Ishikawa (cell line): ENCODE measurements at regions not wholly inside any gene's neighbourhood (a gene's known extent, or its start where the extent isn't known, plus 50 kb on each side); places are given as distances from the start of the nearest gene placed in this dataset.

Source experiments
- CEBPB ChIP-seq: IDR thresholded peaks from 2 replicates; pipeline ENCODE4 v1.6.1; 2012
- CREB1 ChIP-seq: IDR thresholded peaks from 2 replicates; pipeline ENCODE4 v1.6.1; 2012; ENCODE audit warnings: low read depth
- EGR1 ChIP-seq: IDR thresholded peaks from 2 replicates; pipeline ENCODE4 v1.6.1; 2012
- EP300 ChIP-seq: IDR thresholded peaks from 2 replicates; pipeline ENCODE4 v1.6.1; 2012; ENCODE audit warnings: borderline replicate concordance
- FOXM1 ChIP-seq: IDR thresholded peaks from 2 replicates; pipeline ENCODE4 v1.6.1; 2012; ENCODE audit warnings: low read depth, borderline replicate concordance
- NFIC ChIP-seq: IDR thresholded peaks from 2 replicates; pipeline ENCODE4 v1.6.1; 2012
- RAD21 ChIP-seq: IDR thresholded peaks from 2 replicates; pipeline ENCODE4 v1.6.1; 2012; ENCODE audit warnings: low read depth
- TAF1 ChIP-seq: IDR thresholded peaks from 2 replicates; pipeline ENCODE4 v1.6.1; 2012; ENCODE audit warnings: low read depth, mild to moderate bottlenecking
- TCF12 ChIP-seq: IDR thresholded peaks from 2 replicates; pipeline ENCODE4 v1.6.1; 2012; ENCODE audit warnings: low read depth
- TEAD4 ChIP-seq: IDR thresholded peaks from 2 replicates; pipeline ENCODE4 v1.6.1; 2012
- YY1 ChIP-seq: IDR thresholded peaks from 2 replicates; pipeline ENCODE4 v1.6.1; 2012; ENCODE audit warnings: low read depth
- ZBTB7A ChIP-seq: IDR thresholded peaks from 2 replicates; pipeline ENCODE4 v1.6.1; 2012; ENCODE audit warnings: low read depth
- TF ChIP-seq, protein P1 (sequence below): IDR thresholded peaks from 2 replicates; pipeline ENCODE4 v1.6.1; 2012
- TF ChIP-seq, protein P2 (sequence below): IDR thresholded peaks from 2 replicates; pipeline ENCODE4 v1.6.1; 2012
- TF ChIP-seq, protein P3 (sequence below): IDR thresholded peaks from 2 replicates; pipeline ENCODE4 v1.6.1; 2012; ENCODE audit warnings: low read depth, mild to moderate bottlenecking

DNA sequence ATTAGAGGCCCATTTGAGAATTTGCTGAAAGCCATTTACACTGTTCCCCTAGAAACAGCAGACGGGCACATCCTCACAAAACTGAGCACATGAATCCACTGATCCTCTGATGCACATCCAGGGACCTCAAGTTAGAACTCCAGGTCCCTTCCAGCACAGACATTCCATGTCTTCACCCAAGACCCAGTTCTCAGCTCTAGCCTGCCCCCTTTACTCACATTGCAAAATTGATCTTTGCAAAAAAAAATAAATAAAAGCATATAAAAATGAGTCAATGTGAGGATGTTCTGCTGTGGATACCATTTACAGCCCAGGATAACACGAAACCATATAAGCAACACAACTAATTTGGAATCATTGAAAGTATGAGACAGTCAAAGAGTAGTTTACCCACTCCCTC lies 458.2 kb upstream of the JARID2 start:
- TF ChIP-seq EP300: no peak
- no peak for TF ChIP-seq RAD21
- TF ChIP-seq NFIC: no peak
- TF ChIP-seq ZBTB7A: no peak
- TF ChIP-seq FOXM1: no peak
- no peak for TF ChIP-seq CREB1
- TF ChIP-seq, protein P1, sequence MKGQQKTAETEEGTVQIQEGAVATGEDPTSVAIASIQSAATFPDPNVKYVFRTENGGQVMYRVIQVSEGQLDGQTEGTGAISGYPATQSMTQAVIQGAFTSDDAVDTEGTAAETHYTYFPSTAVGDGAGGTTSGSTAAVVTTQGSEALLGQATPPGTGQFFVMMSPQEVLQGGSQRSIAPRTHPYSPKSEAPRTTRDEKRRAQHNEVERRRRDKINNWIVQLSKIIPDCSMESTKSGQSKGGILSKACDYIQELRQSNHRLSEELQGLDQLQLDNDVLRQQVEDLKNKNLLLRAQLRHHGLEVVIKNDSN: no peak
- TF ChIP-seq TCF12: no peak
- TF ChIP-seq, protein P2, sequence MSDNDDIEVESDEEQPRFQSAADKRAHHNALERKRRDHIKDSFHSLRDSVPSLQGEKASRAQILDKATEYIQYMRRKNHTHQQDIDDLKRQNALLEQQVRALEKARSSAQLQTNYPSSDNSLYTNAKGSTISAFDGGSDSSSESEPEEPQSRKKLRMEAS: no peak
- TF ChIP-seq CEBPB: no peak
- TF ChIP-seq, protein P3, sequence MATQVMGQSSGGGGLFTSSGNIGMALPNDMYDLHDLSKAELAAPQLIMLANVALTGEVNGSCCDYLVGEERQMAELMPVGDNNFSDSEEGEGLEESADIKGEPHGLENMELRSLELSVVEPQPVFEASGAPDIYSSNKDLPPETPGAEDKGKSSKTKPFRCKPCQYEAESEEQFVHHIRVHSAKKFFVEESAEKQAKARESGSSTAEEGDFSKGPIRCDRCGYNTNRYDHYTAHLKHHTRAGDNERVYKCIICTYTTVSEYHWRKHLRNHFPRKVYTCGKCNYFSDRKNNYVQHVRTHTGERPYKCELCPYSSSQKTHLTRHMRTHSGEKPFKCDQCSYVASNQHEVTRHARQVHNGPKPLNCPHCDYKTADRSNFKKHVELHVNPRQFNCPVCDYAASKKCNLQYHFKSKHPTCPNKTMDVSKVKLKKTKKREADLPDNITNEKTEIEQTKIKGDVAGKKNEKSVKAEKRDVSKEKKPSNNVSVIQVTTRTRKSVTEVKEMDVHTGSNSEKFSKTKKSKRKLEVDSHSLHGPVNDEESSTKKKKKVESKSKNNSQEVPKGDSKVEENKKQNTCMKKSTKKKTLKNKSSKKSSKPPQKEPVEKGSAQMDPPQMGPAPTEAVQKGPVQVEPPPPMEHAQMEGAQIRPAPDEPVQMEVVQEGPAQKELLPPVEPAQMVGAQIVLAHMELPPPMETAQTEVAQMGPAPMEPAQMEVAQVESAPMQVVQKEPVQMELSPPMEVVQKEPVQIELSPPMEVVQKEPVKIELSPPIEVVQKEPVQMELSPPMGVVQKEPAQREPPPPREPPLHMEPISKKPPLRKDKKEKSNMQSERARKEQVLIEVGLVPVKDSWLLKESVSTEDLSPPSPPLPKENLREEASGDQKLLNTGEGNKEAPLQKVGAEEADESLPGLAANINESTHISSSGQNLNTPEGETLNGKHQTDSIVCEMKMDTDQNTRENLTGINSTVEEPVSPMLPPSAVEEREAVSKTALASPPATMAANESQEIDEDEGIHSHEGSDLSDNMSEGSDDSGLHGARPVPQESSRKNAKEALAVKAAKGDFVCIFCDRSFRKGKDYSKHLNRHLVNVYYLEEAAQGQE: no peak
- TF ChIP-seq TEAD4: no peak
- no peak for TF ChIP-seq YY1
- TF ChIP-seq TAF1: no peak
- TF ChIP-seq EGR1: no peak

DNA sequence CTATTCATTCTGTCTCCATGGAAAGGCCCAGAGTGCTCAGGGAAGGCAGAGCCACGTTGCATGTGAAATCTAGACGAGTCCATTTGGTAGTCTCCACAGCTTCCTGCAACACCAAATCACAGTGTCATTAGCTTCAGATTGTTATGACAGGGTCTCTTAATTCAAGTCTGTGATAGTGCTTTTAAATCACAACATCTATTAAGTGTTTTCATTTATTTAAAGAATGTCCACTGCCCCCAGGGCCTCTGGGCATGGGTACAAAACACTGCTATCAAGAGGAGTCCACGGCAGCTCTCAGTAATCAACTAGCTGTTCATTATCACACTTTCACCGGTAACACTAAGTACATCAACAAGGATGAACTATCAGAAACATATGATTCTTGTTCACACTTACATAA lies 455.9 kb upstream of the JARID2 start:
- TF ChIP-seq, protein P1: no peak
- TF ChIP-seq, protein P2: no peak
- no peak for TF ChIP-seq EGR1
- TF ChIP-seq YY1: no peak
- TF ChIP-seq, protein P3: no peak
- no peak for TF ChIP-seq NFIC
- no peak for TF ChIP-seq EP300

DNA sequence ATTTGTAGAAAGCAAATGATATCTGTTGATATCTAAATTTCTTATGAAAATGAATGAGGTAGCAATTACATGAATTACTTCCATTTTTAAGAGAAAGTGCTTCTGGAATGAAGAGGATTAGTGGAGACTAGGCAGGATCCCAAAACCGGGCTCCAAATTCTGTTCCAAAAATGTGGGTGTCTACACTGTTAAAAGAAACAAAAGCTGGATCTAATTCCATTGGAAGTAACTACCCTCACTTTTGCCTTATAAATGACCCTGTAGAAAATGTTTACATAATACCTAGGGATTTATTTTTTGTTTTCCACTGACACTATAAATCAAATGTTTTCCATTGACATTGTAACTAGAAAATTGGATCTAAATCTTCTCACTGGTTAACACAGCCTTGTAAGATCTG lies 454.9 kb upstream of the JARID2 start:
- no peak for TF ChIP-seq TCF12
- no peak for TF ChIP-seq ZBTB7A

DNA sequence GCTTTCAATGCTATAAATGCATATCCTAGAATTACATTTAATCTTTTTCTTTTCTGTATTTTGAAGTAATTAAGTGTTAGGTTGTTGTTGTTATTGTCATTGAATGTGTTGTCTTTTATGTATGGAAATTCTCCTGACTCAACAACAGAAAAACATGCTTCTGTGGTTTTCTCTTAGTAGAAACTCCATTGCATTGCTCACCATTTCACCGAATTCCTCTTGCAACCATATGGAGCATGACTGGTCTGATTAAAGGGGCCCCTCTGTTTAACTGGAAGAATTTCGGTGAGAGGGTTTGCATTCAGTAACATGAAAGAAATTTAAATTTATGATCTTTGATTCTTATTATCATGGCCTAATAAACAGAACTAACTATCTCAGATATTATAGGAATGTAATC lies 454.3 kb upstream of the JARID2 start:
- TF ChIP-seq TEAD4 (no peak), CREB1 (no peak), EP300 (no peak), NFIC (no peak), CEBPB (no peak), FOXM1 (no peak), TAF1 (no peak), ZBTB7A (no peak), EGR1 (no peak), RAD21 (no peak), TCF12 (no peak), YY1 (no peak)
- TF ChIP-seq, protein P3: no peak
- TF ChIP-seq, protein P2: no peak
- TF ChIP-seq, protein P1: no peak
